ENCODE measurements at regions not wholly inside any gene's neighbourhood (a gene's known extent, or its start where the extent isn't known, plus 50 kb on each side); places are given as distances from the start of the nearest gene placed in this dataset.

DNA sequence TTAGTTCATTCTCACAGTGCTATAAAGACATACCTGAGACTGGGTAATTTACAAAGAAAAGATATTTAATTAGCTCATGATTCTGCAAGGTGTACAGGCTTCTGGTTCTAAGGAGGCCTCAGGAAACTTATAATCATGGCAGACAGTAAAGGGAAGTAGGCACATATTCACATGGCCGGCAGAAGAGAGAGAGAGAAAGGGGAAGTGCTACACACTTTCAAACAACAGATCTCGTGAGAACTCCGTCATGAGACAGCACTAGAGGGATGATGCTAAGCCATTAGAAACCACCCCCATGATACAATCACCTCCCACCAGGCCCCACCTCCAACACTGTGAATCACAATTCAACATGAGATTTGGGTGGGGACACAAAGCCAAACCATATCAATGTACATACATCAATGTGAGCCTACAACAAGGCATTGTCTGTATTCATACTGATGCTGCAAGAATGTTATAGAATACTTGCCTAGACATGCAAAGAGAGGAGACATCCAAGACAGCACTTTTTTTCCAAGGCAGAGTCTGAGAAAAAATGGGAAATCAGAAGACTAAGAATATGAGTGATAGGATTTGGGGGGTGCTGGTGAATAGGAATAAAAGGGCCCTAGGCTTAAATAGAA, 114.8 kb upstream of the XYLT1 start:
- H3K27ac ChIP-seq (ENCODE audit: extremely low read depth, low read depth, low read length), result no peak overlapping the region
- TF ChIP-seq ZNF626 (tag by site-specific recombination; IDR thresholded peaks at IDR 0.05) (no peak), GLIS1 (tag by site-specific recombination; IDR thresholded peaks at IDR 0.05) (no peak), ZNF677 (tag by site-specific recombination; IDR thresholded peaks at IDR 0.05) (no peak), KLF8 (tag by site-specific recombination; IDR thresholded peaks at IDR 0.05) (no peak), ZBTB48 (tag by site-specific recombination; IDR thresholded peaks at IDR 0.05) (no peak), ZNF274 (IDR thresholded peaks at IDR 0.05; ENCODE audit: low read length) (no peak), ZNF274 (tag by site-specific recombination; IDR thresholded peaks at IDR 0.05; ENCODE audit: borderline replicate concordance) (no peak), ZFHX2 (tag by site-specific recombination; conservative IDR thresholded peaks at IDR 0.05) (no peak), OSR2 (tag by site-specific recombination; IDR thresholded peaks at IDR 0.05) (no peak), YY2 (tag by site-specific recombination; IDR thresholded peaks at IDR 0.05) (no peak), ZNF157 (tag by site-specific recombination; IDR thresholded peaks at IDR 0.05) (no peak), ZNF510 (tag by site-specific recombination; IDR thresholded peaks at IDR 0.05; ENCODE audit: insufficient replicate concordance) (no peak), ZNF776 (tag by site-specific recombination; IDR thresholded peaks at IDR 0.05; ENCODE audit: borderline replicate concordance) (no peak), ZNF426 (tag by site-specific recombination; IDR thresholded peaks at IDR 0.05) (no peak), ZNF830 (tag by site-specific recombination; IDR thresholded peaks at IDR 0.05; ENCODE audit: low read depth) (no peak)
- TF ChIP-seq, protein P1, sequence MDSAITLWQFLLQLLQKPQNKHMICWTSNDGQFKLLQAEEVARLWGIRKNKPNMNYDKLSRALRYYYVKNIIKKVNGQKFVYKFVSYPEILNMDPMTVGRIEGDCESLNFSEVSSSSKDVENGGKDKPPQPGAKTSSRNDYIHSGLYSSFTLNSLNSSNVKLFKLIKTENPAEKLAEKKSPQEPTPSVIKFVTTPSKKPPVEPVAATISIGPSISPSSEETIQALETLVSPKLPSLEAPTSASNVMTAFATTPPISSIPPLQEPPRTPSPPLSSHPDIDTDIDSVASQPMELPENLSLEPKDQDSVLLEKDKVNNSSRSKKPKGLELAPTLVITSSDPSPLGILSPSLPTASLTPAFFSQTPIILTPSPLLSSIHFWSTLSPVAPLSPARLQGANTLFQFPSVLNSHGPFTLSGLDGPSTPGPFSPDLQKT (IDR thresholded peaks at IDR 0.05; ENCODE audit: borderline replicate concordance, low read depth, low read length), result no peak
- TF ChIP-seq, protein P2, sequence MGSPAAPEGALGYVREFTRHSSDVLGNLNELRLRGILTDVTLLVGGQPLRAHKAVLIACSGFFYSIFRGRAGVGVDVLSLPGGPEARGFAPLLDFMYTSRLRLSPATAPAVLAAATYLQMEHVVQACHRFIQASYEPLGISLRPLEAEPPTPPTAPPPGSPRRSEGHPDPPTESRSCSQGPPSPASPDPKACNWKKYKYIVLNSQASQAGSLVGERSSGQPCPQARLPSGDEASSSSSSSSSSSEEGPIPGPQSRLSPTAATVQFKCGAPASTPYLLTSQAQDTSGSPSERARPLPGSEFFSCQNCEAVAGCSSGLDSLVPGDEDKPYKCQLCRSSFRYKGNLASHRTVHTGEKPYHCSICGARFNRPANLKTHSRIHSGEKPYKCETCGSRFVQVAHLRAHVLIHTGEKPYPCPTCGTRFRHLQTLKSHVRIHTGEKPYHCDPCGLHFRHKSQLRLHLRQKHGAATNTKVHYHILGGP (tag by site-specific recombination; IDR thresholded peaks at IDR 0.05), result no peak
- TF ChIP-seq, protein P3, sequence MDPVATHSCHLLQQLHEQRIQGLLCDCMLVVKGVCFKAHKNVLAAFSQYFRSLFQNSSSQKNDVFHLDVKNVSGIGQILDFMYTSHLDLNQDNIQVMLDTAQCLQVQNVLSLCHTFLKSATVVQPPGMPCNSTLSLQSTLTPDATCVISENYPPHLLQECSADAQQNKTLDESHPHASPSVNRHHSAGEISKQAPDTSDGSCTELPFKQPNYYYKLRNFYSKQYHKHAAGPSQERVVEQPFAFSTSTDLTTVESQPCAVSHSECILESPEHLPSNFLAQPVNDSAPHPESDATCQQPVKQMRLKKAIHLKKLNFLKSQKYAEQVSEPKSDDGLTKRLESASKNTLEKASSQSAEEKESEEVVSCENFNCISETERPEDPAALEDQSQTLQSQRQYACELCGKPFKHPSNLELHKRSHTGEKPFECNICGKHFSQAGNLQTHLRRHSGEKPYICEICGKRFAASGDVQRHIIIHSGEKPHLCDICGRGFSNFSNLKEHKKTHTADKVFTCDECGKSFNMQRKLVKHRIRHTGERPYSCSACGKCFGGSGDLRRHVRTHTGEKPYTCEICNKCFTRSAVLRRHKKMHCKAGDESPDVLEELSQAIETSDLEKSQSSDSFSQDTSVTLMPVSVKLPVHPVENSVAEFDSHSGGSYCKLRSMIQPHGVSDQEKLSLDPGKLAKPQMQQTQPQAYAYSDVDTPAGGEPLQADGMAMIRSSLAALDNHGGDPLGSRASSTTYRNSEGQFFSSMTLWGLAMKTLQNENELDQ (tag by site-specific recombination; IDR thresholded peaks at IDR 0.05; ENCODE audit: low read depth), result no peak
- no peaks in the 10 kb centered on the region for H3K9me3 ChIP-seq (ENCODE audit: control insufficient read depth, insufficient read depth, low read depth, low read length)
- CTCF ChIA-PET, result no interaction called here
- no peaks in the 10 kb centered on the region for H3K36me3 ChIP-seq (ENCODE audit: control insufficient read depth in 2 of 2, insufficient read depth in 1 of 2, low read length in 2 of 2)
- POLR2A ChIA-PET, result no interaction called here
- no peaks in the 10 kb centered on the region for H3K4me1 ChIP-seq (ENCODE audit: control insufficient read depth, insufficient read depth, low read length)
- H3K4me3 ChIP-seq (ENCODE audit: low read depth, low read length), result no peak overlapping the region

DNA sequence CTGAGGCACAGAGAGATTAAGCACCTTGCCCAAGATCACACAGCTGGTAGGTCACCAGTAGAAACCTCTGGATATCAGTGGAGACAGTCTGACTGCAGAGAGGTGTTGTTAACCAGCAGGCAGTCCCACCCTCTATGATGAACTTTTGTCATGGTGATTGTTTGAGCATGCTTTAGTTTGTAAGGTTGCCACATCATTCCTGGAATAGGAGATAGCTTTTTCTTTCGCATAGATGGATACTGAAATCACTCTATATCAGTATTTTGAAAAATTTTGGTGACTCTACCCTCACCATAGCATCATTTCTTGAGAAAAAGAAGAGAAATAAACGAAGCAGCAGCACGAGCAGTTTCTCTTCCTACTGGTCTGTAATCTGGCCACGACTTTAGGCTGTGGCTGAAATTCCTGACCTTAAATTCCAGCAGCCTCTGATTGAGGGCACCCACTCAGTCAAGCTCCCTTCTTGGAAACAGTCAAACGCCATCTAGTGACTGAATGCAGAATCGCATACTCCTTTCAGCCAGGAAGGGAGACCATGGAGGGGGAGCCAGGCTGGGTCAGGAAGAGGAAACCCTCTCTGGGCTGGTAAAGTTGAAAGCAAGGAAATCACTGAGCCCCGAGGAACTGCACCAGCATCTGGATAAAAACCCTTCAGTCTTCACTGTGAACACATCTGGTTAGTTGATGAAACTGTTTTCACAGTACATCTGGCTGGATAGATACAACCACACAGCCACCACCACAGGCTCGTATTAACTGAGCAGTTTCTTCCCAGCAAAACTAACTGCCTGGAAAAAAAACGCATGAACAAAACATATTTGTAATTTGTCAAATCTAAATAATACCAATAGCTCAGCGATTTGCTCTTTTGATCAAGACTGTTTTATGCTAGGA, 108.5 kb upstream of the XYLT1 start:
- no peaks in the 10 kb centered on the region for H3K9me3 ChIP-seq (ENCODE audit: control insufficient read depth, insufficient read depth, low read depth, low read length)
- H3K4me1 ChIP-seq (ENCODE audit: control insufficient read depth, insufficient read depth, low read length), result no peaks in the 10 kb centered on the region
- no peak overlapping the region for H3K27ac ChIP-seq (ENCODE audit: extremely low read depth, low read depth, low read length)
- no peak overlapping the region for H3K4me3 ChIP-seq (ENCODE audit: low read depth, low read length)
- H3K36me3 ChIP-seq (ENCODE audit: control insufficient read depth in 2 of 2, insufficient read depth in 1 of 2, low read length in 2 of 2), result no peaks in the 10 kb centered on the region
- POLR2A ChIA-PET, result no interaction called here
- TF ChIP-seq ZNF768 (tag by site-specific recombination; IDR thresholded peaks at IDR 0.05) (no peak), ZNF654 (tag by site-specific recombination; IDR thresholded peaks at IDR 0.05; ENCODE audit: low read depth) (peak; percentile 49)
- CTCF ChIA-PET, result interaction anchor here (0.6 to 1.5 kb wide), 18 partner anchors 8 to 986 kb away, joined by 3 to 9 read pairs (median 3); no protein-coding TSS in a partner anchor
